GM23338 (cell line): ENCODE measurements at regions not wholly inside any gene's neighbourhood (a gene's known extent, or its start where the extent isn't known, plus 50 kb on each side); places are given as distances from the start of the nearest gene placed in this dataset.

Source experiments
- ATAC-seq: fragments of 200-7000 bp; cut with Tn5 transposase; 3 replicates; pipeline ENCODE4 v1.9.1; 2020
- DNase-seq: peaks from one replicate; pipeline ENCODE4 v3.0.0-alpha.2; 2015; ENCODE audit warnings: low spot score
- H2AFZ ChIP-seq: fragments of 200-600 bp; sonication (generic); 2 replicates; pipeline ENCODE4 v1.8.0; 2016; ENCODE audit warnings: antibody characterized with exemption, mild to moderate bottlenecking, moderate library complexity
- H3F3A ChIP-seq: fragments of 200-600 bp; sonication (generic); replicated peaks from 2 replicates; pipeline ENCODE4 v1.8.0; 2017; ENCODE audit warnings: antibody characterized with exemption, mixed run types, low read depth
- H3K27ac ChIP-seq: fragments of 200-600 bp; sonication (generic); 2 replicates; pipeline ENCODE4 v1.6.1; 2016; ENCODE audit warnings: low read depth
- H3K27me3 ChIP-seq: fragments of 200-600 bp; sonication (generic); 2 replicates; pipeline ENCODE4 v1.8.0; 2016; ENCODE audit warnings: mild to moderate bottlenecking, mixed run types, moderate library complexity; ENCODE audit not compliant: insufficient read depth
- H3K36me3 ChIP-seq: fragments of 200-600 bp; sonication (generic); 2 replicates; pipeline ENCODE4 v1.8.0; 2016; ENCODE audit warnings: mild to moderate bottlenecking; ENCODE audit not compliant: insufficient read depth
- H3K4me1 ChIP-seq: fragments of 200-600 bp; sonication (generic); 2 replicates; pipeline ENCODE4 v1.8.0; 2016; ENCODE audit warnings: mild to moderate bottlenecking, moderate library complexity; ENCODE audit not compliant: insufficient read depth
- H3K4me2 ChIP-seq: fragments of 200-600 bp; sonication (generic); 2 replicates; pipeline ENCODE4 v1.7.1; 2017; ENCODE audit warnings: mixed run types
- H3K4me3 ChIP-seq: fragments of 200-600 bp; sonication (generic); 2 replicates; pipeline ENCODE4 v1.6.1; 2016; ENCODE audit warnings: mixed run types
- H3K79me2 ChIP-seq: fragments of 200-600 bp; sonication (generic); replicated peaks from 2 replicates; pipeline ENCODE4 v1.8.0; 2017; ENCODE audit warnings: mild to moderate bottlenecking; ENCODE audit not compliant: insufficient read depth
- H3K9me2 ChIP-seq: fragments of 200-600 bp; sonication (generic); 2 replicates; pipeline ENCODE4 v1.8.0; 2017; ENCODE audit not compliant: insufficient read depth
- H4K20me1 ChIP-seq: fragments of 200-600 bp; sonication (generic); replicated peaks from 2 replicates; pipeline ENCODE4 v1.8.0; 2017; ENCODE audit warnings: mild to moderate bottlenecking; ENCODE audit not compliant: insufficient read depth
- H3K27ac Mint-ChIP-seq: 2 replicates; pipeline ENCODE4 v1.8.0; 2020; ENCODE audit warnings: inconsistent platforms, mild to moderate bottlenecking, moderate library complexity, mixed read lengths
- H3K27me3 Mint-ChIP-seq: 3 replicates; pipeline ENCODE4 v1.8.0; 2022; ENCODE audit warnings: low read depth, mild to moderate bottlenecking, moderate library complexity, mixed read lengths, inconsistent platforms; ENCODE audit not compliant: insufficient read depth, poor library complexity
- H3K36me3 Mint-ChIP-seq: 3 replicates; pipeline ENCODE4 v1.8.0; 2021; ENCODE audit warnings: low read depth, mild to moderate bottlenecking, inconsistent platforms, moderate library complexity, mixed read lengths
- H3K4me1 Mint-ChIP-seq: 3 replicates; pipeline ENCODE4 v1.8.0; 2020; ENCODE audit warnings: mild to moderate bottlenecking, inconsistent platforms, mixed read lengths
- H3K4me3 Mint-ChIP-seq: 3 replicates; pipeline ENCODE4 v1.8.0; 2021; ENCODE audit warnings: moderate library complexity, mild to moderate bottlenecking, inconsistent platforms, mixed read lengths
- H3K9me3 Mint-ChIP-seq: 3 replicates; pipeline ENCODE4 v1.8.0; 2020; ENCODE audit warnings: moderate library complexity, mild to moderate bottlenecking, inconsistent platforms, mixed read lengths
- CREB1 ChIP-seq: fragments of 250-450 bp; sonication (Bioruptor Pico); IDR thresholded peaks from 2 replicates; pipeline ENCODE4 v1.5.0; 2020; ENCODE audit warnings: low read depth, mild to moderate bottlenecking, moderate library complexity
- EZH2 ChIP-seq: fragments of 200-600 bp; sonication (generic); IDR thresholded peaks from one replicate; pipeline ENCODE4 v1.8.0; 2017; ENCODE audit warnings: antibody characterized with exemption, mild to moderate bottlenecking, low read depth; ENCODE audit not compliant: unreplicated experiment
- EZH2phosphoT487 ChIP-seq: fragments of 200-600 bp; sonication (generic); IDR thresholded peaks from one replicate; pipeline ENCODE4 v1.8.1; 2018; ENCODE audit warnings: antibody characterized with exemption; ENCODE audit not compliant: unreplicated experiment
- JUNB ChIP-seq: IDR thresholded peaks from one replicate; pipeline ENCODE4 v1.6.1; 2016; ENCODE audit warnings: antibody characterized with exemption; ENCODE audit not compliant: unreplicated experiment
- NANOG ChIP-seq: IDR thresholded peaks from 2 replicates; pipeline ENCODE4 v1.6.1; 2016; ENCODE audit warnings: antibody characterized with exemption, borderline replicate concordance
- POLR2AphosphoS5 ChIP-seq: IDR thresholded peaks from 2 replicates; pipeline ENCODE4 v1.6.1; 2016; ENCODE audit warnings: antibody characterized with exemption, low read depth
- STAT1 ChIP-seq: IDR thresholded peaks from one replicate; pipeline ENCODE4 v1.6.1; 2016; ENCODE audit warnings: antibody characterized with exemption; ENCODE audit not compliant: unreplicated experiment
- ZNF331 ChIP-seq: fragments of 250-450 bp; sonication (Bioruptor Pico); IDR thresholded peaks from 2 replicates; pipeline ENCODE4 v1.5.0; 2020; ENCODE audit warnings: low read depth, mild to moderate bottlenecking, moderate library complexity
- TF ChIP-seq, protein P1 (sequence below): IDR thresholded peaks from one replicate; pipeline ENCODE4 v1.6.1; 2018; ENCODE audit warnings: antibody characterized with exemption; ENCODE audit not compliant: unreplicated experiment
- TF ChIP-seq, protein P2 (sequence below), 2 experiments: fragments of 200-600 bp in 1 of 2; sonication (generic) in 1 of 2; conservative IDR thresholded peaks; 2 replicates each; pipeline versions ENCODE4 v1.5.1 to v1.6.1; 2016 to 2017; ENCODE audit warnings: antibody characterized with exemption in 2 of 2, low read depth in 2 of 2, mild to moderate bottlenecking in 2 of 2, moderate library complexity in 1 of 2
- TF ChIP-seq, protein P3 (sequence below): fragments of 250-450 bp; sonication (Bioruptor Pico); IDR thresholded peaks from 2 replicates; pipeline ENCODE4 v1.5.0; 2020; ENCODE audit warnings: mild to moderate bottlenecking, moderate library complexity

DNA sequence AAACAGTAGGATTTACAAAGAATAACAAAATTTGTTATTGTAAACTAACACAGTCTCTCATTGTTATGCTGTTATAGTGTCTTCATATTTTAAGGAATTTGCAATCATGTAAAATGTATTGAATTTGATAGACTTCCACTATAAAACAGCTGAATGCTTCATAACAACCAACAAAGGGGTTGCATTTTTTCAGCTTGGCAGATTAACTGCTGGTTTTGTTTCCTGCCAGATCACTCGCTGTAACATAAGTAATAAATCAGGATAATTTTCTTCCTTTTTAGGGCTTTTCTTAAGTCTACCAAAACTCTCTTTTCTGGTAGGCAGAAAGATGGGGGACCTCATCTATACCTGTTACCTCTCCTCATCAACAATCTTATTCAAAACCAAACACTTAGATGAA, 169.8 kb downstream of the SAMD5 start:
- Histone ChIP-seq H3F3A (no peaks in the 10 kb centered on the region), H3K36me3 (no peaks in the 10 kb centered on the region), H4K20me1 (no peaks in the 10 kb centered on the region), H2AFZ (no peak overlapping the region), H3K79me2 (no peaks in the 10 kb centered on the region), H3K4me2 (no peak overlapping the region), H3K4me3 (no peak overlapping the region), H3K27me3 (no peaks in the 10 kb centered on the region), H3K9me2 (no peaks in the 10 kb centered on the region), H3K27ac (no peak overlapping the region), H3K4me1 (peaks cover 36% of the 10 kb centered on the region)
- Mint-ChIP-seq H3K9me3 (no peaks in the 10 kb centered on the region), H3K36me3 (no peaks in the 10 kb centered on the region), H3K27me3 (peaks cover 3% of the 10 kb centered on the region), H3K27ac (no peak overlapping the region), H3K4me1 (peaks cover 38% of the 10 kb centered on the region), H3K4me3 (no peak overlapping the region)
- ATAC-seq (no peak), DNase-seq (no peak)
- no peak for TF ChIP-seq STAT1
- no peak for TF ChIP-seq ZNF331 (CRISPR knock-in tag)
- TF ChIP-seq EZH2: no peak
- TF ChIP-seq, protein P1, sequence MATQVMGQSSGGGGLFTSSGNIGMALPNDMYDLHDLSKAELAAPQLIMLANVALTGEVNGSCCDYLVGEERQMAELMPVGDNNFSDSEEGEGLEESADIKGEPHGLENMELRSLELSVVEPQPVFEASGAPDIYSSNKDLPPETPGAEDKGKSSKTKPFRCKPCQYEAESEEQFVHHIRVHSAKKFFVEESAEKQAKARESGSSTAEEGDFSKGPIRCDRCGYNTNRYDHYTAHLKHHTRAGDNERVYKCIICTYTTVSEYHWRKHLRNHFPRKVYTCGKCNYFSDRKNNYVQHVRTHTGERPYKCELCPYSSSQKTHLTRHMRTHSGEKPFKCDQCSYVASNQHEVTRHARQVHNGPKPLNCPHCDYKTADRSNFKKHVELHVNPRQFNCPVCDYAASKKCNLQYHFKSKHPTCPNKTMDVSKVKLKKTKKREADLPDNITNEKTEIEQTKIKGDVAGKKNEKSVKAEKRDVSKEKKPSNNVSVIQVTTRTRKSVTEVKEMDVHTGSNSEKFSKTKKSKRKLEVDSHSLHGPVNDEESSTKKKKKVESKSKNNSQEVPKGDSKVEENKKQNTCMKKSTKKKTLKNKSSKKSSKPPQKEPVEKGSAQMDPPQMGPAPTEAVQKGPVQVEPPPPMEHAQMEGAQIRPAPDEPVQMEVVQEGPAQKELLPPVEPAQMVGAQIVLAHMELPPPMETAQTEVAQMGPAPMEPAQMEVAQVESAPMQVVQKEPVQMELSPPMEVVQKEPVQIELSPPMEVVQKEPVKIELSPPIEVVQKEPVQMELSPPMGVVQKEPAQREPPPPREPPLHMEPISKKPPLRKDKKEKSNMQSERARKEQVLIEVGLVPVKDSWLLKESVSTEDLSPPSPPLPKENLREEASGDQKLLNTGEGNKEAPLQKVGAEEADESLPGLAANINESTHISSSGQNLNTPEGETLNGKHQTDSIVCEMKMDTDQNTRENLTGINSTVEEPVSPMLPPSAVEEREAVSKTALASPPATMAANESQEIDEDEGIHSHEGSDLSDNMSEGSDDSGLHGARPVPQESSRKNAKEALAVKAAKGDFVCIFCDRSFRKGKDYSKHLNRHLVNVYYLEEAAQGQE: no peak
- TF ChIP-seq, protein P2, sequence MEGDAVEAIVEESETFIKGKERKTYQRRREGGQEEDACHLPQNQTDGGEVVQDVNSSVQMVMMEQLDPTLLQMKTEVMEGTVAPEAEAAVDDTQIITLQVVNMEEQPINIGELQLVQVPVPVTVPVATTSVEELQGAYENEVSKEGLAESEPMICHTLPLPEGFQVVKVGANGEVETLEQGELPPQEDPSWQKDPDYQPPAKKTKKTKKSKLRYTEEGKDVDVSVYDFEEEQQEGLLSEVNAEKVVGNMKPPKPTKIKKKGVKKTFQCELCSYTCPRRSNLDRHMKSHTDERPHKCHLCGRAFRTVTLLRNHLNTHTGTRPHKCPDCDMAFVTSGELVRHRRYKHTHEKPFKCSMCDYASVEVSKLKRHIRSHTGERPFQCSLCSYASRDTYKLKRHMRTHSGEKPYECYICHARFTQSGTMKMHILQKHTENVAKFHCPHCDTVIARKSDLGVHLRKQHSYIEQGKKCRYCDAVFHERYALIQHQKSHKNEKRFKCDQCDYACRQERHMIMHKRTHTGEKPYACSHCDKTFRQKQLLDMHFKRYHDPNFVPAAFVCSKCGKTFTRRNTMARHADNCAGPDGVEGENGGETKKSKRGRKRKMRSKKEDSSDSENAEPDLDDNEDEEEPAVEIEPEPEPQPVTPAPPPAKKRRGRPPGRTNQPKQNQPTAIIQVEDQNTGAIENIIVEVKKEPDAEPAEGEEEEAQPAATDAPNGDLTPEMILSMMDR (conservative IDR thresholded peaks at IDR 0.05; ENCODE audit: low read depth in 2 of 2): no peak
- no peak for TF ChIP-seq EZH2phosphoT487
- no peak for TF ChIP-seq POLR2AphosphoS5
- no peak for TF ChIP-seq CREB1 (CRISPR knock-in tag)
- TF ChIP-seq JUNB: no peak
- TF ChIP-seq, protein P3, sequence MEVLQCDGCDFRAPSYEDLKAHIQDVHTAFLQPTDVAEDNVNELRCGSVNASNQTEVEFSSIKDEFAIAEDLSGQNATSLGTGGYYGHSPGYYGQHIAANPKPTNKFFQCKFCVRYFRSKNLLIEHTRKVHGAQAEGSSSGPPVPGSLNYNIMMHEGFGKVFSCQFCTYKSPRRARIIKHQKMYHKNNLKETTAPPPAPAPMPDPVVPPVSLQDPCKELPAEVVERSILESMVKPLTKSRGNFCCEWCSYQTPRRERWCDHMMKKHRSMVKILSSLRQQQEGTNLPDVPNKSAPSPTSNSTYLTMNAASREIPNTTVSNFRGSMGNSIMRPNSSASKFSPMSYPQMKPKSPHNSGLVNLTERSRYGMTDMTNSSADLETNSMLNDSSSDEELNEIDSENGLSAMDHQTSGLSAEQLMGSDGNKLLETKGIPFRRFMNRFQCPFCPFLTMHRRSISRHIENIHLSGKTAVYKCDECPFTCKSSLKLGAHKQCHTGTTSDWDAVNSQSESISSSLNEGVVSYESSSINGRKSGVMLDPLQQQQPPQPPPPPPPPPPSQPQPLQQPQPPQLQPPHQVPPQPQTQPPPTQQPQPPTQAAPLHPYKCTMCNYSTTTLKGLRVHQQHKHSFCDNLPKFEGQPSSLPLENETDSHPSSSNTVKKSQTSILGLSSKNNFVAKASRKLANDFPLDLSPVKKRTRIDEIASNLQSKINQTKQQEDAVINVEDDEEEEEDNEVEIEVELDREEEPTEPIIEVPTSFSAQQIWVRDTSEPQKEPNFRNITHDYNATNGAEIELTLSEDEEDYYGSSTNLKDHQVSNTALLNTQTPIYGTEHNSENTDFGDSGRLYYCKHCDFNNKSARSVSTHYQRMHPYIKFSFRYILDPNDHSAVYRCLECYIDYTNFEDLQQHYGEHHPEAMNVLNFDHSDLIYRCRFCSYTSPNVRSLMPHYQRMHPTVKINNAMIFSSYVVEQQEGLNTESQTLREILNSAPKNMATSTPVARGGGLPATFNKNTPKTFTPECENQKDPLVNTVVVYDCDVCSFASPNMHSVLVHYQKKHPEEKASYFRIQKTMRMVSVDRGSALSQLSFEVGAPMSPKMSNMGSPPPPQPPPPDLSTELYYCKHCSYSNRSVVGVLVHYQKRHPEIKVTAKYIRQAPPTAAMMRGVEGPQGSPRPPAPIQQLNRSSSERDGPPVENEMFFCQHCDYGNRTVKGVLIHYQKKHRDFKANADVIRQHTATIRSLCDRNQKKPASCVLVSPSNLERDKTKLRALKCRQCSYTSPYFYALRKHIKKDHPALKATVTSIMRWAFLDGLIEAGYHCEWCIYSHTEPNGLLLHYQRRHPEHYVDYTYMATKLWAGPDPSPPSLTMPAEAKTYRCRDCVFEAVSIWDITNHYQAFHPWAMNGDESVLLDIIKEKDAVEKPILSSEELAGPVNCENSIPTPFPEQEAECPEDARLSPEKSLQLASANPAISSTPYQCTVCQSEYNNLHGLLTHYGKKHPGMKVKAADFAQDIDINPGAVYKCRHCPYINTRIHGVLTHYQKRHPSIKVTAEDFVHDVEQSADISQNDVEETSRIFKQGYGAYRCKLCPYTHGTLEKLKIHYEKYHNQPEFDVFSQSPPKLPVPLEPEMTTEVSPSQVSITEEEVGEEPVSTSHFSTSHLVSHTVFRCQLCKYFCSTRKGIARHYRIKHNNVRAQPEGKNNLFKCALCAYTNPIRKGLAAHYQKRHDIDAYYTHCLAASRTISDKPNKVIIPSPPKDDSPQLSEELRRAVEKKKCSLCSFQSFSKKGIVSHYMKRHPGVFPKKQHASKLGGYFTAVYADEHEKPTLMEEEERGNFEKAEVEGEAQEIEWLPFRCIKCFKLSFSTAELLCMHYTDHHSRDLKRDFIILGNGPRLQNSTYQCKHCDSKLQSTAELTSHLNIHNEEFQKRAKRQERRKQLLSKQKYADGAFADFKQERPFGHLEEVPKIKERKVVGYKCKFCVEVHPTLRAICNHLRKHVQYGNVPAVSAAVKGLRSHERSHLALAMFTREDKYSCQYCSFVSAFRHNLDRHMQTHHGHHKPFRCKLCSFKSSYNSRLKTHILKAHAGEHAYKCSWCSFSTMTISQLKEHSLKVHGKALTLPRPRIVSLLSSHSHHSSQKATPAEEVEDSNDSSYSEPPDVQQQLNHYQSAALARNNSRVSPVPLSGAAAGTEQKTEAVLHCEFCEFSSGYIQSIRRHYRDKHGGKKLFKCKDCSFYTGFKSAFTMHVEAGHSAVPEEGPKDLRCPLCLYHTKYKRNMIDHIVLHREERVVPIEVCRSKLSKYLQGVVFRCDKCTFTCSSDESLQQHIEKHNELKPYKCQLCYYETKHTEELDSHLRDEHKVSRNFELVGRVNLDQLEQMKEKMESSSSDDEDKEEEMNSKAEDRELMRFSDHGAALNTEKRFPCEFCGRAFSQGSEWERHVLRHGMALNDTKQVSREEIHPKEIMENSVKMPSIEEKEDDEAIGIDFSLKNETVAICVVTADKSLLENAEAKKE: no peak
- no peak for TF ChIP-seq NANOG
